IMR-90 (cell line): ENCODE measurements at regions not wholly inside any gene's neighbourhood (a gene's known extent, or its start where the extent isn't known, plus 50 kb on each side); places are given as distances from the start of the nearest gene placed in this dataset.

Experiments used
- CEBPB ChIP-seq: IDR thresholded peaks from 2 replicates; pipeline ENCODE4 v1.6.1; 2012; ENCODE audit warnings: low read depth, low read length, improper control_type of control experiment
- FOS ChIP-seq: fragments of 150-350 bp; IDR thresholded peaks from 2 replicates; pipeline ENCODE4 v1.6.1; 2016; ENCODE audit warnings: low read depth, low read length
- POLR2A ChIP-seq: IDR thresholded peaks from 2 replicates; pipeline ENCODE4 v1.6.1; 2012; ENCODE audit warnings: mild to moderate bottlenecking, low read depth, low read length
- TF ChIP-seq, protein P1 (sequence below): conservative IDR thresholded peaks from 2 replicates; pipeline ENCODE4 v1.5.1; 2012; ENCODE audit warnings: mild to moderate bottlenecking, low read depth, low read length, improper control_type of control experiment

DNA sequence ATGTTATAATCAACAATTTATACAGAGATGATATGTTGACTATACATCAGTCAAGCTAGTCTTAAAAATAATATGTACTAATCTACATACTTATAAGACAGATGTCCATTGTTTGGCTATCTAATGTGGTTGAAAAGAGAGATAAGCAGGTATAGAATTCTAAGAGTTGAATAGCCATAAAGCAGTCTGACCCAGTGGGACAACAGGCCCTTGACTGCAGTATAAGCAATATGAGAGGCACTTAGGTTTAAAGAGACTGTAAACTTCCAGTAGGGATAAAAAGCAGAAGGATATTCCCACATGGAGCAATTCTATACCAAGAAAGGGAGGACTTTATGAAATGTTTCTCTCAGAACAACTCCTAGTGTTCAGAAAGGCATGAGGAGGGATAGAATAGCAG lies 139.3 kb downstream of the ELAPOR2 start:
- TF ChIP-seq CEBPB (no peak), POLR2A (no peak), FOS (no peak)
- TF ChIP-seq, protein P1, sequence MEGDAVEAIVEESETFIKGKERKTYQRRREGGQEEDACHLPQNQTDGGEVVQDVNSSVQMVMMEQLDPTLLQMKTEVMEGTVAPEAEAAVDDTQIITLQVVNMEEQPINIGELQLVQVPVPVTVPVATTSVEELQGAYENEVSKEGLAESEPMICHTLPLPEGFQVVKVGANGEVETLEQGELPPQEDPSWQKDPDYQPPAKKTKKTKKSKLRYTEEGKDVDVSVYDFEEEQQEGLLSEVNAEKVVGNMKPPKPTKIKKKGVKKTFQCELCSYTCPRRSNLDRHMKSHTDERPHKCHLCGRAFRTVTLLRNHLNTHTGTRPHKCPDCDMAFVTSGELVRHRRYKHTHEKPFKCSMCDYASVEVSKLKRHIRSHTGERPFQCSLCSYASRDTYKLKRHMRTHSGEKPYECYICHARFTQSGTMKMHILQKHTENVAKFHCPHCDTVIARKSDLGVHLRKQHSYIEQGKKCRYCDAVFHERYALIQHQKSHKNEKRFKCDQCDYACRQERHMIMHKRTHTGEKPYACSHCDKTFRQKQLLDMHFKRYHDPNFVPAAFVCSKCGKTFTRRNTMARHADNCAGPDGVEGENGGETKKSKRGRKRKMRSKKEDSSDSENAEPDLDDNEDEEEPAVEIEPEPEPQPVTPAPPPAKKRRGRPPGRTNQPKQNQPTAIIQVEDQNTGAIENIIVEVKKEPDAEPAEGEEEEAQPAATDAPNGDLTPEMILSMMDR, result no peak
